ENCODE measurements at regions not wholly inside any gene's neighbourhood (a gene's known extent, or its start where the extent isn't known, plus 50 kb on each side); places are given as distances from the start of the nearest gene placed in this dataset.

- no TSS peak for BruUV-seq (replicated peaks)
- intact Hi-C loops (cut with micrococcal nuclease) (no loop called here), dilution Hi-C loops (cut with MboI; ENCODE audit: extremely low pct_ligation_motif_present, low sequenced_read_pairs) (no loop called here)
- POLR2A ChIA-PET, result no interaction called here
- H4K20me1 ChIP-seq (replicated peaks; ENCODE audit: control insufficient read depth, extremely low read depth, insufficient read depth, low read length), result no peaks in the 10 kb centered on the region
- H3K79me2 ChIP-seq (ENCODE audit: control insufficient read depth, insufficient read depth, low read length), result no peaks in the 10 kb centered on the region
- no peak overlapping the region for H3K4me2 ChIP-seq (ENCODE audit: insufficient read depth, low read length)
- FAIRE-seq (no peak), DNase-seq (ENCODE audit: low read depth, low spot score) (no peak)
- no peaks in the 10 kb centered on the region for H3K4me1 ChIP-seq (ENCODE audit: control insufficient read depth, extremely low read depth, insufficient read depth, low read length)
- no peak overlapping the region for H2AFZ ChIP-seq (ENCODE audit: low read depth, low read length)
- CTCF ChIA-PET, result no interaction called here
- H3K9me1 ChIP-seq (replicated peaks; ENCODE audit: control insufficient read depth, extremely low read depth, insufficient read depth, low read length), result no peaks in the 10 kb centered on the region
- no peaks in the 10 kb centered on the region for H3K36me3 ChIP-seq (ENCODE audit: control insufficient read depth in 2 of 2, extremely low read depth in 1 of 2, insufficient read depth in 2 of 2, low read length in 2 of 2)
- no peak overlapping the region for H3K9ac ChIP-seq (replicated peaks; ENCODE audit: extremely low read depth, insufficient read depth, low read length)
- no peaks in the 10 kb centered on the region for H3K27me3 ChIP-seq (ENCODE audit: control insufficient read depth in 2 of 2, insufficient read depth in 2 of 2, low read length in 2 of 2)
- TF ChIP-seq FOS (IDR thresholded peaks at IDR 0.05; ENCODE audit: borderline replicate concordance, insufficient read depth, low read length) (no peak), CTCF (IDR thresholded peaks at IDR 0.05; ENCODE audit: extremely low read depth in 1 of 2, insufficient read depth in 1 of 2, low read depth in 1 of 2, low read length in 2 of 2) (no peak), MYC (IDR thresholded peaks at IDR 0.05; ENCODE audit: low read depth, low read length) (no peak), EZH2 (IDR thresholded peaks at IDR 0.05; ENCODE audit: borderline replicate concordance, low read depth, low read length, severe bottlenecking) (no peak), POLR2A (IDR thresholded peaks at IDR 0.05; ENCODE audit: low read depth, low read length) (no peak), JUN (IDR thresholded peaks at IDR 0.05; ENCODE audit: borderline replicate concordance, insufficient read depth, insufficient read length, low read depth) (no peak), POLR2AphosphoS5 (IDR thresholded peaks at IDR 0.05; ENCODE audit: insufficient read depth, low read depth, low read length) (no peak), GATA2 (IDR thresholded peaks at IDR 0.05; ENCODE audit: insufficient read depth, insufficient read length, low read depth, low read length) (no peak)
- TF ChIP-seq, protein P1, sequence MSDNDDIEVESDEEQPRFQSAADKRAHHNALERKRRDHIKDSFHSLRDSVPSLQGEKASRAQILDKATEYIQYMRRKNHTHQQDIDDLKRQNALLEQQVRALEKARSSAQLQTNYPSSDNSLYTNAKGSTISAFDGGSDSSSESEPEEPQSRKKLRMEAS (IDR thresholded peaks at IDR 0.05; ENCODE audit: insufficient read depth, insufficient read length), result no peak
- H3K27ac ChIP-seq (ENCODE audit: insufficient read depth, low read depth, low read length), result no peak overlapping the region
- H3K9me3 ChIP-seq (replicated peaks; ENCODE audit: control insufficient read depth, insufficient read depth, low read length), result peaks cover 2% of the 10 kb centered on the region
- no peak overlapping the region for H3K4me3 ChIP-seq (replicated peaks in 1 of 3; ENCODE audit: insufficient read depth in 1 of 3, low read depth in 1 of 3, low read length in 3 of 3)
These were observed 1311.9 kb downstream of the LRFN5 start for GRCh38 chr14:42918615-42919014.

Data from endothelial cell of umbilical vein (primary cell).